Activated naive CD8-positive, alpha-beta T cell (primary cell): ENCODE measurements at regions not wholly inside any gene's neighbourhood (a gene's known extent, or its start where the extent isn't known, plus 50 kb on each side); places are given as distances from the start of the nearest gene placed in this dataset.
"Not testable (repeated sequence)": the region's sequence is repeated elsewhere in the genome, so short reads cannot be mapped to it uniquely, and the experiment has no call there.

Experiments
- H3K27ac Mint-ChIP-seq: one replicate; pipeline ENCODE4 v1.8.0; 2021; ENCODE audit warnings: mixed read lengths
- H3K27me3 Mint-ChIP-seq: one replicate; pipeline ENCODE4 v1.8.0; 2021; ENCODE audit warnings: mixed read lengths
- H3K36me3 Mint-ChIP-seq: one replicate; pipeline ENCODE4 v1.8.0; 2021; ENCODE audit warnings: mixed read lengths
- H3K4me1 Mint-ChIP-seq: one replicate; pipeline ENCODE4 v1.8.0; 2021; ENCODE audit warnings: low read depth, mixed read lengths
- H3K4me3 Mint-ChIP-seq: one replicate; pipeline ENCODE4 v1.8.0; 2021; ENCODE audit warnings: mild to moderate bottlenecking, mixed read lengths
- H3K9me3 Mint-ChIP-seq: one replicate; pipeline ENCODE4 v1.8.0; 2021; ENCODE audit warnings: low read depth, mixed read lengths

GRCh38 chr12:19614601-19615383, 175.5 kb downstream of the AEBP2 start:
- Mint-ChIP-seq H3K4me1 (peaks cover 18% of the 10 kb centered on the region), H3K36me3 (peaks cover 19% of the 10 kb centered on the region), H3K27me3 (no peaks in the 10 kb centered on the region), H3K9me3 (peaks cover 9% of the 10 kb centered on the region), H3K4me3 (no peak overlapping the region), H3K27ac (no peak overlapping the region)

GRCh38 chr12:19615384-19615725, 176.1 kb downstream of the AEBP2 start:
- H3K9me3 Mint-ChIP-seq = peaks cover 9% of the 10 kb centered on the region
- peaks cover 15% of the 10 kb centered on the region for H3K36me3 Mint-ChIP-seq
- H3K27me3 Mint-ChIP-seq = no peaks in the 10 kb centered on the region
- peaks cover 18% of the 10 kb centered on the region for H3K4me1 Mint-ChIP-seq
- H3K4me3 Mint-ChIP-seq = no peak overlapping the region
- no peak overlapping the region for H3K27ac Mint-ChIP-seq

- Mint-ChIP-seq H3K27me3 (no peaks in the 10 kb centered on the region), H3K4me1 (peaks cover 18% of the 10 kb centered on the region), H3K4me3 (no peak overlapping the region), H3K9me3 (peaks cover 1% of the 10 kb centered on the region), H3K27ac (no peak overlapping the region), H3K36me3 (peaks cover 7% of the 10 kb centered on the region)
Measured at GRCh38 chr12:19616781-19617180, 177.5 kb downstream of the AEBP2 start.

GRCh38 chr12:19620222-19620621, 180.9 kb downstream of the AEBP2 start:
- Mint-ChIP-seq H3K4me3 (no peak overlapping the region), H3K4me1 (peaks cover 30% of the 10 kb centered on the region), H3K9me3 (no peaks in the 10 kb centered on the region), H3K27me3 (no peaks in the 10 kb centered on the region), H3K36me3 (peaks cover 2% of the 10 kb centered on the region), H3K27ac (no peak overlapping the region)

GRCh38 chr12:19623751-19624399, 184.6 kb downstream of the AEBP2 start:
- Mint-ChIP-seq H3K4me3 (no peak overlapping the region), H3K36me3 (peaks cover 5% of the 10 kb centered on the region), H3K9me3 (no peaks in the 10 kb centered on the region), H3K27ac (no peak overlapping the region), H3K4me1 (peaks cover 16% of the 10 kb centered on the region), H3K27me3 (no peaks in the 10 kb centered on the region)

GRCh38 chr12:19624491-19624890, 185.2 kb downstream of the AEBP2 start:
- Mint-ChIP-seq H3K36me3 (peaks cover 5% of the 10 kb centered on the region), H3K27me3 (no peaks in the 10 kb centered on the region), H3K4me3 (no peak overlapping the region), H3K27ac (no peak overlapping the region), H3K4me1 (peaks cover 16% of the 10 kb centered on the region), H3K9me3 (no peaks in the 10 kb centered on the region)

- not testable (repeated sequence) for H3K4me3 Mint-ChIP-seq, H3K36me3 Mint-ChIP-seq, H3K9me3 Mint-ChIP-seq, H3K27ac Mint-ChIP-seq, H3K27me3 Mint-ChIP-seq
- H3K4me1 Mint-ChIP-seq = peaks cover 17% of the 10 kb centered on the region
Measured at GRCh38 chr12:19625551-19625950, 186.3 kb downstream of the AEBP2 start.

- no peak overlapping the region for H3K27ac Mint-ChIP-seq
- no peaks in the 10 kb centered on the region for H3K9me3 Mint-ChIP-seq
- H3K27me3 Mint-ChIP-seq = no peaks in the 10 kb centered on the region
- no peak overlapping the region for H3K4me3 Mint-ChIP-seq
- H3K36me3 Mint-ChIP-seq = peaks cover 6% of the 10 kb centered on the region
- H3K4me1 Mint-ChIP-seq = peaks cover 17% of the 10 kb centered on the region
Measured at GRCh38 chr12:19627719-19628118, 188.4 kb downstream of the AEBP2 start.

- Mint-ChIP-seq H3K27ac (no peak overlapping the region), H3K27me3 (no peaks in the 10 kb centered on the region), H3K4me3 (no peak overlapping the region), H3K4me1 (peaks cover 1% of the 10 kb centered on the region), H3K9me3 (no peaks in the 10 kb centered on the region), H3K36me3 (peaks cover 6% of the 10 kb centered on the region)
Measured at GRCh38 chr12:19630536-19630935, 191.2 kb downstream of the AEBP2 start.

- H3K4me3 Mint-ChIP-seq = no peak overlapping the region
- H3K27ac Mint-ChIP-seq = no peak overlapping the region
- H3K27me3 Mint-ChIP-seq = no peaks in the 10 kb centered on the region
- peaks cover 3% of the 10 kb centered on the region for H3K36me3 Mint-ChIP-seq
- H3K9me3 Mint-ChIP-seq = no peaks in the 10 kb centered on the region
- H3K4me1 Mint-ChIP-seq = peaks cover 1% of the 10 kb centered on the region
Measured at GRCh38 chr12:19633194-19633593, 193.9 kb downstream of the AEBP2 start.

GRCh38 chr12:19633641-19634040, 194.3 kb downstream of the AEBP2 start:
- Mint-ChIP-seq H3K4me3 (no peak overlapping the region), H3K9me3 (no peaks in the 10 kb centered on the region), H3K27ac (no peak overlapping the region), H3K4me1 (peaks cover 1% of the 10 kb centered on the region), H3K36me3 (peaks cover 3% of the 10 kb centered on the region), H3K27me3 (no peaks in the 10 kb centered on the region)

GRCh38 chr12:19639781-19640415, 200.6 kb downstream of the AEBP2 start:
- no peak overlapping the region for H3K27ac Mint-ChIP-seq
- H3K4me1 Mint-ChIP-seq = peaks cover 2% of the 10 kb centered on the region
- H3K36me3 Mint-ChIP-seq = no peaks in the 10 kb centered on the region
- H3K4me3 Mint-ChIP-seq = no peak overlapping the region
- H3K27me3 Mint-ChIP-seq = no peaks in the 10 kb centered on the region
- no peaks in the 10 kb centered on the region for H3K9me3 Mint-ChIP-seq

GRCh38 chr12:19641235-19642080, 202.2 kb downstream of the AEBP2 start:
- Mint-ChIP-seq H3K27ac (no peak overlapping the region), H3K27me3 (no peaks in the 10 kb centered on the region), H3K9me3 (peaks cover 5% of the 10 kb centered on the region), H3K4me3 (no peak overlapping the region), H3K36me3 (peaks cover 6% of the 10 kb centered on the region), H3K4me1 (peaks cover 2% of the 10 kb centered on the region)

GRCh38 chr12:19642345-19642744, 203.1 kb downstream of the AEBP2 start:
- H3K27ac Mint-ChIP-seq = no peak overlapping the region
- H3K4me3 Mint-ChIP-seq = no peak overlapping the region
- H3K9me3 Mint-ChIP-seq = peaks cover 5% of the 10 kb centered on the region
- peaks cover 8% of the 10 kb centered on the region for H3K36me3 Mint-ChIP-seq
- peaks cover 2% of the 10 kb centered on the region for H3K4me1 Mint-ChIP-seq
- H3K27me3 Mint-ChIP-seq = no peaks in the 10 kb centered on the region

GRCh38 chr12:19643635-19644034, 204.3 kb downstream of the AEBP2 start:
- Mint-ChIP-seq H3K4me3 (no peak overlapping the region), H3K27ac (no peak overlapping the region), H3K4me1 (peaks cover 6% of the 10 kb centered on the region), H3K9me3 (peaks cover 5% of the 10 kb centered on the region), H3K27me3 (no peaks in the 10 kb centered on the region), H3K36me3 (peaks cover 10% of the 10 kb centered on the region)
